ENCODE measurements at regions not wholly inside any gene's neighbourhood (a gene's known extent, or its start where the extent isn't known, plus 50 kb on each side); places are given as distances from the start of the nearest gene placed in this dataset.

DNA sequence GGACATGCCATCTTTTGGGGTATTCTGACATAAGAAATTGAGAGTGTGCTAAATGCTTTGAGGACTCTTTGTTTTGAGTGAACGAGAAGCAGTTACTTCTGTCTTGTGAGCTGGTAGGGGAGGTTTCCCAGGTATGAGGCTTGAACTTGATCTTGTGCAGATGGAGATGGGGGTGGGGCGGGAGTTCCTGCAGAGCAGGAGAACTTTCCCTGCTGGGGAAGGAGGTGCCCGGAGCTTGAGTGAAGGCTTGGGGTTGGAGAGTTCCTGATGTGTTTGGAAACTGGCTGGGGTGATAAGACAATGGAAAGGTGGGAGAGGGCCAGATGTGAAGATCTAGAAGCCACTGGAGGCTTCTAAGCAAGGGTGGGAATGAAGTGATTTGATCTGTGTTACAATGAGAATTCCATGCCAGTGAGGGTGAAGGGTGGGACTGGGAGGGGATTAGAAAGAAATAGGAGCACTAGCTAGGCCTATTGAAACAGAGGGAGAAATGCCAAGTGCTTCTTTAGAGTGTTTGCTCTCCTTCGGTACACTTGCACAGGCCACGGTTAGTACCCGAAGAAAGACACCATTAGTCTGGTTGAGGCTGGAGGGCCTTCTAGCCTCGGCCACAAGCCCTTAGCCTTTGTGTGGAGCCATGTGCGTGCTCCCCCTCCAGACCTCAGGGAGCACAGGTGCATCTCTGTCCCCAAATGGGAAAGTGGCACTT, 103.5 kb upstream of the STOX2 start:
- Mint-ChIP-seq H3K4me1 (ENCODE audit: low read depth) (peaks cover 19% of the 10 kb centered on the region), H3K27me3 (no peaks in the 10 kb centered on the region), H3K9me3 (ENCODE audit: low read depth) (peaks cover 3% of the 10 kb centered on the region), H3K27ac (peak overlapping the region; percentile 5), H3K36me3 (ENCODE audit: insufficient read depth) (peaks cover 1% of the 10 kb centered on the region), H3K4me3 (ENCODE audit: low read depth) (no peak overlapping the region)
- TF ChIP-seq, protein P1, sequence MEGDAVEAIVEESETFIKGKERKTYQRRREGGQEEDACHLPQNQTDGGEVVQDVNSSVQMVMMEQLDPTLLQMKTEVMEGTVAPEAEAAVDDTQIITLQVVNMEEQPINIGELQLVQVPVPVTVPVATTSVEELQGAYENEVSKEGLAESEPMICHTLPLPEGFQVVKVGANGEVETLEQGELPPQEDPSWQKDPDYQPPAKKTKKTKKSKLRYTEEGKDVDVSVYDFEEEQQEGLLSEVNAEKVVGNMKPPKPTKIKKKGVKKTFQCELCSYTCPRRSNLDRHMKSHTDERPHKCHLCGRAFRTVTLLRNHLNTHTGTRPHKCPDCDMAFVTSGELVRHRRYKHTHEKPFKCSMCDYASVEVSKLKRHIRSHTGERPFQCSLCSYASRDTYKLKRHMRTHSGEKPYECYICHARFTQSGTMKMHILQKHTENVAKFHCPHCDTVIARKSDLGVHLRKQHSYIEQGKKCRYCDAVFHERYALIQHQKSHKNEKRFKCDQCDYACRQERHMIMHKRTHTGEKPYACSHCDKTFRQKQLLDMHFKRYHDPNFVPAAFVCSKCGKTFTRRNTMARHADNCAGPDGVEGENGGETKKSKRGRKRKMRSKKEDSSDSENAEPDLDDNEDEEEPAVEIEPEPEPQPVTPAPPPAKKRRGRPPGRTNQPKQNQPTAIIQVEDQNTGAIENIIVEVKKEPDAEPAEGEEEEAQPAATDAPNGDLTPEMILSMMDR (IDR thresholded peaks at IDR 0.05; ENCODE audit: unreplicated experiment): no peak
- no peak for DNase-seq (ENCODE audit: low spot score, unreplicated experiment)

DNA sequence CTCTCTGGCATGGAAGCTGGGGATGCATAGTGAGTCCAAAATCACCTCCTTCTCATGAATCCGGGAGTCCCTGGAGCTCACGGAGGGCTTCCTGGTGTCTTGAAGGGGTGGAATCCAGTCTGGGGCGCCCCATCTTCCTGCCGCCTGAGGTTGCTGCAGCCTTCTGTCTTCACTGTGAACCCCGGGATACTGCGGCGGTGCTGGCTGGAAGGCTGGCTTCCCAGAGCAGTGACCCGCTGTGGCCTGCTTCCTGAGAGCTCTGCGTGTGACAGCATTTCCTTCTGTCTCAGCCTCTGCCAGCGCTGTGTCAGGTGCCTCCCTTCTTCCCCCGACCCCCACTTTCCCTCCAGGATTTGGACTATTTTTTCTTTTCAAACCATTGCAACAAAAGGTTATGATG, 98.8 kb upstream of the STOX2 start:
- DNase-seq (ENCODE audit: low spot score, unreplicated experiment): no peak
- peaks cover 1% of the 10 kb centered on the region for H3K36me3 Mint-ChIP-seq (ENCODE audit: insufficient read depth)
- peaks cover 3% of the 10 kb centered on the region for H3K9me3 Mint-ChIP-seq (ENCODE audit: low read depth)
- H3K27me3 Mint-ChIP-seq: no peaks in the 10 kb centered on the region
- H3K4me3 Mint-ChIP-seq (ENCODE audit: low read depth): no peak overlapping the region
- peaks cover 10% of the 10 kb centered on the region for H3K4me1 Mint-ChIP-seq (ENCODE audit: low read depth)
- TF ChIP-seq, protein P1 (IDR thresholded peaks at IDR 0.05; ENCODE audit: unreplicated experiment): no peak
- H3K27ac Mint-ChIP-seq: no peak overlapping the region

DNA sequence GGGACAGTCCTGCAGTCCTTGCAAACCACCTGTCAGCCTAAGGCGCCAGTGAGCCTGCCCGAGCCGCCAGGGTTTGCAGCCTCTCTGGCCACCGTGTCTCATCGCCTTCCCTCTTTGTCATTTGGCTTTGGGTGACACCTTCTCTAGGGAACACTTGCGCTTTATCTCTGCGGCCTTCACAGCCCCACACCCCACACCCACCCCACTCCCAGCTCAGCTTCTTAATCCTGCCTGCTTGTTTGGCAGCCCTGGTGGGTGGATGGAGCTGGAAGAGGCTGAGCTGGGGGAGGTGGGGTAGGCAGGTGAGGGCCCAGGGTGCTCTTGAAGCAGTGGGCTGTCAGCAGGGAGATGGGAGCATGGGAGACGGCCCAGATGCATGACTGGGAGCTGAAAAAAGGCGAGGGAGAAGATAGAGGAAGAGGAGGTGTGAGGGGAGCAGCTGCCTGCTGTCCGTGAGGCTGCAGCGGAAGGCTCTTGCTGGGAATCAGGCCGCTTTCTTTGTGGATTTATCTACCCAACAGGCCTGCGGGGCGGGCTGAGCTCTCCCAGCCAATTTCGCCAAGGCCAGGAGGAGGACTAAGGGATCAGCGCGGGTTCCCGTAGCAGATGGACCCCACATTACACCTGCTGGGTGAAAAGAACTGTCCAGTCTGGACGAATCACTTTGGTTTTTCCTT, 97.5 kb upstream of the STOX2 start:
- peaks cover 3% of the 10 kb centered on the region for H3K9me3 Mint-ChIP-seq (ENCODE audit: low read depth)
- H3K36me3 Mint-ChIP-seq (ENCODE audit: insufficient read depth): peaks cover 1% of the 10 kb centered on the region
- DNase-seq (ENCODE audit: low spot score, unreplicated experiment): no peak
- no peaks in the 10 kb centered on the region for H3K27me3 Mint-ChIP-seq
- H3K27ac Mint-ChIP-seq: no peak overlapping the region
- peaks cover 6% of the 10 kb centered on the region for H3K4me1 Mint-ChIP-seq (ENCODE audit: low read depth)
- TF ChIP-seq, protein P1 (IDR thresholded peaks at IDR 0.05; ENCODE audit: unreplicated experiment): no peak
- H3K4me3 Mint-ChIP-seq (ENCODE audit: low read depth): no peak overlapping the region

DNA sequence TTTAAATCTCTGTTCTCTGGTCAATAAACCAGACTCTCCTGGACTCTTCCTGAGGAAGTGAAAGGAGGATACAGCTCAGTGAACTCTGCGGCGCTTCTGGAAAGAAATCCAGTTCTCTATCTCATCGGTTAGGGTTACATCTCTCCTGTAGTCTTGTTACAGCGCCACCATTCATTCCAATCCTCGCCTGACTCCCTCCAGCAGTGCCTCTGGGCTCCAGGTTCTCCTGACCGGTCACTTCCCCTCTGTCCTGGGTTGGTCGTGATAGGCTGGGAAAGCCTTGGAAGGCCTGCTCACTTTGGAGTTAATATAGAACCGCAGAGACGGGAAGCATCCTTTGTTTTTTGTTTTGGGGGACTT, 97.0 kb upstream of the STOX2 start:
- no peaks in the 10 kb centered on the region for H3K9me3 Mint-ChIP-seq (ENCODE audit: low read depth)
- no peaks in the 10 kb centered on the region for H3K36me3 Mint-ChIP-seq (ENCODE audit: insufficient read depth)
- H3K4me1 Mint-ChIP-seq (ENCODE audit: low read depth): peaks cover 6% of the 10 kb centered on the region
- H3K4me3 Mint-ChIP-seq (ENCODE audit: low read depth): no peak overlapping the region
- TF ChIP-seq, protein P1 (IDR thresholded peaks at IDR 0.05; ENCODE audit: unreplicated experiment): no peak
- H3K27me3 Mint-ChIP-seq: no peaks in the 10 kb centered on the region
- no peak overlapping the region for H3K27ac Mint-ChIP-seq
- DNase-seq (ENCODE audit: low spot score, unreplicated experiment): no peak

DNA sequence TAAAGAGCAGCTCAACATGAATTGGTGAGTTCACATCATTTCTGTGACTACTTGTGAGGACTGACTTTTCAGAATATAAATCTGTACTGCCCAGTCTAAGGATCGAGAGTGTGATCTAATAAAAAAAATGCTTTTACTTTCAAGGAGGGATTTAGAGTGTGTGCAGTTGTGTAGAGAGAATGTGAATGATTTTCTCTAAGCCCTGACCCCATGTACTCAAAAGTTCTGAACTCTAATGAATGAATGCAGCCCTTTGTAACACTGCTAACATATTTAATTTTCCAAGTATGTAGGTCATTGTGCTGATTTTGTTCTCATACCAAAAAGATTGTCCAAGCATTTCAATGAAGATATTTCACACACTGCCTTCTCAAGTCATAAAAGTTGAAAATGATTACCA, 92.5 kb upstream of the STOX2 start:
- Mint-ChIP-seq H3K4me1 (ENCODE audit: low read depth) (peaks cover 5% of the 10 kb centered on the region), H3K36me3 (ENCODE audit: insufficient read depth) (no peaks in the 10 kb centered on the region), H3K27me3 (no peaks in the 10 kb centered on the region), H3K9me3 (ENCODE audit: low read depth) (peaks cover 5% of the 10 kb centered on the region), H3K4me3 (ENCODE audit: low read depth) (no peak overlapping the region), H3K27ac (no peak overlapping the region)
- TF ChIP-seq, protein P1 (IDR thresholded peaks at IDR 0.05; ENCODE audit: unreplicated experiment): no peak
- no peak for DNase-seq (ENCODE audit: low spot score, unreplicated experiment)

Data from progenitor cell of endocrine pancreas (in vitro differentiated cells).